ENCODE measurements at regions not wholly inside any gene's neighbourhood (a gene's known extent, or its start where the extent isn't known, plus 50 kb on each side); places are given as distances from the start of the nearest gene placed in this dataset.

DNA sequence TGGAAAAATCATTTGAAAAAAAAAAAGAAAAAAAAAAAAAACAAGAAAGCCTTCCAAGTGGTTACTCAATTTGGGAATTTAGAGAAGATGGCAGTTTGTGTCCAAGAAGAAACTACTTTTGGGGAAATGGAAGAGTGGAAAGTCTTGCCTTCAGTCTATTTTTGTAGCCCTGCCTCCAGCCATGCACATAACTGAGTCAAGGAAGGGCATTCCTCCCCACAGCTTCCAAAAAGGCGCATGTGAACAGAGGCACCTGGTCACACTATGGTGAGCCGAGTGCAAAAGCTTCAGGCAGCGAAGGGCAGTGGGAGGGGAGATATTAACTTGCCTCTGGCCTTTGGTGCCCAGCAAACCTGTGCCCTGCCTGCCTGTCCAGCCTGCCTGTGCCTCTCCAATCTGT lies 163.7 kb downstream of the SMIM20 start:
- DNase-seq (ENCODE audit: low read depth, low spot score) (no peak), ATAC-seq (no peak), FAIRE-seq (no peak)
- no peaks in the 10 kb centered on the region for H3K79me2 ChIP-seq (ENCODE audit: control insufficient read depth, insufficient read depth, low read length)
- peaks cover 7% of the 10 kb centered on the region; the same call in 2 of the 3 replicates for H3K9me3 ChIP-seq (replicated peaks; ENCODE audit: control insufficient read depth, insufficient read depth, low read length)
- ChIA-PET POLR2A (interaction anchor here (0.6 to 0.7 kb wide), 3 partner anchors 40 to 285 kb away, joined by 4 to 6 read pairs (median 5); no protein-coding TSS in a partner anchor), CTCF (interaction anchor here (0.5 to 3.6 kb wide), 10 partner anchors 11 to 333 kb away, joined by 3 to 29 read pairs (median 4); partner anchors contain the start of gene RBPJ), SMC1A (ENCODE audit: uncharacterized antibody, unreplicated experiment) (interaction anchor here (1.2 to 4.1 kb wide), 6 partner anchors 9 to 332 kb away, joined by 3 to 37 read pairs (median 8); no protein-coding TSS in a partner anchor), RAD21 (ENCODE audit: unreplicated experiment) (interaction anchor here (3.4 to 4.1 kb wide), 3 partner anchors 11 to 246 kb away, joined by 13 to 37 read pairs (median 27); no protein-coding TSS in a partner anchor)
- H3K4me1 ChIP-seq (ENCODE audit: control insufficient read depth, insufficient read depth, low read length) = peaks cover 50% of the 10 kb centered on the region
- BruUV-seq (replicated peaks) = no TSS peak
- no peak overlapping the region for H2AFZ ChIP-seq (ENCODE audit: control insufficient read depth, low read depth, low read length)
- no peak overlapping the region for H3K27ac ChIP-seq (ENCODE audit: control insufficient read depth, insufficient read depth)
- no peak overlapping the region for H3K4me2 ChIP-seq (ENCODE audit: control insufficient read depth, insufficient read depth)
- 90% methylated on average over 3 of the region's 3 CpGs for WGBS (ENCODE audit: insufficient coverage, insufficient replicate concordance, low lambda C conversion rate, missing lambda C conversion rate)
- no peaks in the 10 kb centered on the region for H4K20me1 ChIP-seq (ENCODE audit: control insufficient read depth, insufficient read depth)
- H3K36me3 ChIP-seq (ENCODE audit: control insufficient read depth in 2 of 2, insufficient read depth in 2 of 2, low read length in 1 of 2) = no peaks in the 10 kb centered on the region
- H3K27me3 ChIP-seq (replicated peaks in 1 of 2; ENCODE audit: control insufficient read depth in 2 of 2, insufficient read depth in 2 of 2, low read length in 1 of 2) = no peaks in the 10 kb centered on the region
- H3K4me3 ChIP-seq = no peak overlapping the region
- H3K9ac ChIP-seq (ENCODE audit: control insufficient read depth, insufficient read depth, low read length) = no peak overlapping the region
- intact Hi-C loops (cut with micrococcal nuclease; ENCODE audit: unreplicated experiment) (no loop called here), in situ Hi-C loops (cut with MboI) (no loop called here)
- TF ChIP-seq BHLHE40 (IDR thresholded peaks at IDR 0.05; ENCODE audit: borderline replicate concordance in 1 of 2, low read depth in 2 of 2, low read length in 1 of 2) (no peak), NR2C2 (IDR thresholded peaks at IDR 0.05; ENCODE audit: borderline replicate concordance, control insufficient read depth, insufficient read length, low read depth) (no peak), JUNB (IDR thresholded peaks at IDR 0.05) (no peak)
- TF ChIP-seq, protein P1, sequence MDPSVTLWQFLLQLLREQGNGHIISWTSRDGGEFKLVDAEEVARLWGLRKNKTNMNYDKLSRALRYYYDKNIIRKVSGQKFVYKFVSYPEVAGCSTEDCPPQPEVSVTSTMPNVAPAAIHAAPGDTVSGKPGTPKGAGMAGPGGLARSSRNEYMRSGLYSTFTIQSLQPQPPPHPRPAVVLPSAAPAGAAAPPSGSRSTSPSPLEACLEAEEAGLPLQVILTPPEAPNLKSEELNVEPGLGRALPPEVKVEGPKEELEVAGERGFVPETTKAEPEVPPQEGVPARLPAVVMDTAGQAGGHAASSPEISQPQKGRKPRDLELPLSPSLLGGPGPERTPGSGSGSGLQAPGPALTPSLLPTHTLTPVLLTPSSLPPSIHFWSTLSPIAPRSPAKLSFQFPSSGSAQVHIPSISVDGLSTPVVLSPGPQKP (IDR thresholded peaks at IDR 0.05; ENCODE audit: low read depth, low read length) = no peak
